Panc1 (cell line): ENCODE measurements at regions not wholly inside any gene's neighbourhood (a gene's known extent, or its start where the extent isn't known, plus 50 kb on each side); places are given as distances from the start of the nearest gene placed in this dataset.

Source experiments
- ATAC-seq: fragments of 200-7000 bp; cut with Tn5 transposase; 2 replicates; pipeline ENCODE4 v1.9.1; 2020; ENCODE audit warnings: mild to moderate bottlenecking, moderate library complexity
- BruUV-seq: library from RNA; stranded (reverse); fragments of 400-500 nt; replicated peaks from 2 replicates; lab custom pipeline; 2021; lab: Mats Ljungman, UMichigan
- CTCF ChIA-PET: fragments of 300-600 bp; sonication (Branson Sonifier 250); formaldehyde crosslinking; loops from one replicate; lab custom pipeline; 2022; ENCODE audit warnings: antibody characterized with exemption; lab: Charles Lee
- POLR2A ChIA-PET: fragments of 300-600 bp; sonication (Branson Sonifier 250); formaldehyde crosslinking; loops from one replicate; lab custom pipeline; 2022; ENCODE audit warnings: antibody characterized with exemption; lab: Charles Lee
- DNase-seq: peaks from one replicate; pipeline ENCODE4 v3.0.0-alpha.2; 2010; ENCODE audit warnings: low read depth, low spot score
- H3K27ac ChIP-seq: 2 replicates; pipeline ENCODE4 v1.5.1; 2011; ENCODE audit warnings: mild to moderate bottlenecking, low read length, inconsistent platforms
- H3K27me3 ChIP-seq: fragments of 200-500 bp; sonication (Bioruptor generic); 2 replicates; pipeline ENCODE4 v1.6.0; 2014; ENCODE audit warnings: low read length, inconsistent platforms; ENCODE audit not compliant: control insufficient read depth, insufficient read depth
- H3K36me3 ChIP-seq: fragments of 200-500 bp; sonication (Bioruptor generic); 2 replicates; pipeline ENCODE4 v1.5.1; 2014; ENCODE audit warnings: inconsistent platforms, mild to moderate bottlenecking, low read length, moderate library complexity; ENCODE audit not compliant: control insufficient read depth, insufficient read depth
- H3K4me1 ChIP-seq: 2 replicates; pipeline ENCODE4 v1.5.1; 2011; ENCODE audit warnings: inconsistent platforms, mild to moderate bottlenecking, low read length, moderate library complexity; ENCODE audit not compliant: control insufficient read depth, insufficient read depth
- H3K4me3 ChIP-seq, 2 experiments: 2 replicates each; pipeline ENCODE4 v1.5.1; 2011 to 2012; ENCODE audit warnings: low read depth in 2 of 2, low read length in 2 of 2, mild to moderate bottlenecking in 2 of 2, inconsistent platforms in 1 of 2, moderate library complexity in 1 of 2
- H3K9me3 ChIP-seq: fragments of 200-500 bp; sonication (Bioruptor generic); 2 replicates; pipeline ENCODE4 v1.5.1; 2014; ENCODE audit warnings: low read depth, mild to moderate bottlenecking, inconsistent platforms, low read length, moderate library complexity; ENCODE audit not compliant: control insufficient read depth, insufficient read depth
- POLR2AphosphoS5 ChIP-seq: IDR thresholded peaks from 2 replicates; pipeline ENCODE4 v1.6.1; 2012; ENCODE audit warnings: mild to moderate bottlenecking, low read depth, low read length, moderate library complexity
- SIN3A ChIP-seq: IDR thresholded peaks from 2 replicates; pipeline ENCODE4 v1.6.1; 2012; ENCODE audit warnings: low read depth, mild to moderate bottlenecking, low read length, moderate library complexity, borderline replicate concordance; ENCODE audit not compliant: insufficient read depth
- TCF7L2 ChIP-seq: IDR thresholded peaks from 2 replicates; pipeline ENCODE4 v1.6.1; 2011; ENCODE audit warnings: mild to moderate bottlenecking, low read depth, low read length, inconsistent platforms
- in situ Hi-C: cut with HindIII; loops from 2 replicates; pipeline ENCODE4 v1.10.0; 2016; ENCODE audit warnings: low sequenced_read_pairs, low pct_unique_long_range_greater_than_20kb
- intact Hi-C: fragments of 100-400 bp; cut with micrococcal nuclease; formaldehyde crosslinking; loops from one replicate; pipeline ENCODE4 v1.10.0; 2022; ENCODE audit not compliant: unreplicated experiment
- TF ChIP-seq, protein P1 (sequence below): fragments of 450-650 bp; IDR thresholded peaks from 2 replicates; pipeline ENCODE4 v1.5.1; 2017; ENCODE audit warnings: mild to moderate bottlenecking
- TF ChIP-seq, protein P2 (sequence below), 2 experiments: IDR thresholded peaks; 2 replicates each; pipeline ENCODE4 v1.6.1; 2011 to 2012; ENCODE audit warnings: low read depth in 2 of 2, control low read depth in 1 of 2, low read length in 1 of 2, mild to moderate bottlenecking in 1 of 2, moderate library complexity in 1 of 2; ENCODE audit not compliant: insufficient read depth in 1 of 2

DNA sequence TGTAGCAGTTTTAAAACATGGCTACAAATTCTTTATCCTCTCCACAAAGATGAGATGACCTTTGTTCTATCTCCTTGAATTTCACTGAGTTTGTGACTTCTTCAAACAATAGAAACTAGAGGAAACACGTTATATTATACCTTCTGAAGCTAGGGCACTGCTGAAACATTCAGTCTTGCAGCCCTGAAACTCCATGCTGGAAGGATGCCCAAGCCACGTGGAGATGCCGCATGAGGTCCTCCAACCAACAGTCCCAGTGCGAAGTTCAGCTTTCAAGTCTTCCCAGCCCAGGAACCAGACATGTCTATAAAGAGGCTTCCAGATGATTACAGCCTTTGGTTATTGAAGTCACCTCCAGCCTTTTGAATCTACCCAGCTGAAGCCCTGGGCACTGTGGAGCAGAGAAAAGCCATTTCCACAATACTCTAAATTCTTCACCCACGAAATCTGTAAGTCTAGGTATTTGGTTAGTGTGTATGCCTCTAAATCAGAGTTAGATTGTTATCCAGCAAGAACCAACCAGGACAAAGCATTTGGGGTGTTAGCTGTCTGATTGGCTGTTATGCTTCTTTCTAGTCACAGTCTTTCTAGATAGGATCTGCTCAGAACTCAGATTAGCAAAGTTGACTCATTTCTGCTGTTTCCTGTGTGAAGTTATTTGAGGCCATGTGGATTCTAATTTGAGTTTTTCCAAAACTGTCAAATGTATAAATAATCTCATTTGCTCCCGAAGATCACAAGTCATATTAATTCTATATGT, 186.5 kb upstream of the TMEM72 start:
- no peak for DNase-seq
- H3K27me3 ChIP-seq: 0 out of 2 replicates have a peak, but pooled peaks cover 3% of the 10 kb centered on the region
- BruUV-seq: no TSS peak
- POLR2A ChIA-PET: no interaction called here
- H3K9me3 ChIP-seq: no peaks in the 10 kb centered on the region
- no peak overlapping the region for H3K27ac ChIP-seq
- no peaks in the 10 kb centered on the region for H3K4me1 ChIP-seq
- no peaks in the 10 kb centered on the region for H3K36me3 ChIP-seq
- CTCF ChIA-PET: no interaction called here
- TF ChIP-seq, protein P1, sequence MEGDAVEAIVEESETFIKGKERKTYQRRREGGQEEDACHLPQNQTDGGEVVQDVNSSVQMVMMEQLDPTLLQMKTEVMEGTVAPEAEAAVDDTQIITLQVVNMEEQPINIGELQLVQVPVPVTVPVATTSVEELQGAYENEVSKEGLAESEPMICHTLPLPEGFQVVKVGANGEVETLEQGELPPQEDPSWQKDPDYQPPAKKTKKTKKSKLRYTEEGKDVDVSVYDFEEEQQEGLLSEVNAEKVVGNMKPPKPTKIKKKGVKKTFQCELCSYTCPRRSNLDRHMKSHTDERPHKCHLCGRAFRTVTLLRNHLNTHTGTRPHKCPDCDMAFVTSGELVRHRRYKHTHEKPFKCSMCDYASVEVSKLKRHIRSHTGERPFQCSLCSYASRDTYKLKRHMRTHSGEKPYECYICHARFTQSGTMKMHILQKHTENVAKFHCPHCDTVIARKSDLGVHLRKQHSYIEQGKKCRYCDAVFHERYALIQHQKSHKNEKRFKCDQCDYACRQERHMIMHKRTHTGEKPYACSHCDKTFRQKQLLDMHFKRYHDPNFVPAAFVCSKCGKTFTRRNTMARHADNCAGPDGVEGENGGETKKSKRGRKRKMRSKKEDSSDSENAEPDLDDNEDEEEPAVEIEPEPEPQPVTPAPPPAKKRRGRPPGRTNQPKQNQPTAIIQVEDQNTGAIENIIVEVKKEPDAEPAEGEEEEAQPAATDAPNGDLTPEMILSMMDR: no peak
- TF ChIP-seq, protein P2, sequence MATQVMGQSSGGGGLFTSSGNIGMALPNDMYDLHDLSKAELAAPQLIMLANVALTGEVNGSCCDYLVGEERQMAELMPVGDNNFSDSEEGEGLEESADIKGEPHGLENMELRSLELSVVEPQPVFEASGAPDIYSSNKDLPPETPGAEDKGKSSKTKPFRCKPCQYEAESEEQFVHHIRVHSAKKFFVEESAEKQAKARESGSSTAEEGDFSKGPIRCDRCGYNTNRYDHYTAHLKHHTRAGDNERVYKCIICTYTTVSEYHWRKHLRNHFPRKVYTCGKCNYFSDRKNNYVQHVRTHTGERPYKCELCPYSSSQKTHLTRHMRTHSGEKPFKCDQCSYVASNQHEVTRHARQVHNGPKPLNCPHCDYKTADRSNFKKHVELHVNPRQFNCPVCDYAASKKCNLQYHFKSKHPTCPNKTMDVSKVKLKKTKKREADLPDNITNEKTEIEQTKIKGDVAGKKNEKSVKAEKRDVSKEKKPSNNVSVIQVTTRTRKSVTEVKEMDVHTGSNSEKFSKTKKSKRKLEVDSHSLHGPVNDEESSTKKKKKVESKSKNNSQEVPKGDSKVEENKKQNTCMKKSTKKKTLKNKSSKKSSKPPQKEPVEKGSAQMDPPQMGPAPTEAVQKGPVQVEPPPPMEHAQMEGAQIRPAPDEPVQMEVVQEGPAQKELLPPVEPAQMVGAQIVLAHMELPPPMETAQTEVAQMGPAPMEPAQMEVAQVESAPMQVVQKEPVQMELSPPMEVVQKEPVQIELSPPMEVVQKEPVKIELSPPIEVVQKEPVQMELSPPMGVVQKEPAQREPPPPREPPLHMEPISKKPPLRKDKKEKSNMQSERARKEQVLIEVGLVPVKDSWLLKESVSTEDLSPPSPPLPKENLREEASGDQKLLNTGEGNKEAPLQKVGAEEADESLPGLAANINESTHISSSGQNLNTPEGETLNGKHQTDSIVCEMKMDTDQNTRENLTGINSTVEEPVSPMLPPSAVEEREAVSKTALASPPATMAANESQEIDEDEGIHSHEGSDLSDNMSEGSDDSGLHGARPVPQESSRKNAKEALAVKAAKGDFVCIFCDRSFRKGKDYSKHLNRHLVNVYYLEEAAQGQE (IDR thresholded peaks at IDR 0.05; ENCODE audit: insufficient read depth in 1 of 2, low read depth in 2 of 2, low read length in 1 of 2): no peak
- no peak for TF ChIP-seq POLR2AphosphoS5
- no peak for TF ChIP-seq SIN3A
- no peak for TF ChIP-seq TCF7L2
- in situ Hi-C loops (no loop called here), intact Hi-C loops (no loop called here)
- H3K4me3 ChIP-seq: no peak overlapping the region
- ATAC-seq: no peak

DNA sequence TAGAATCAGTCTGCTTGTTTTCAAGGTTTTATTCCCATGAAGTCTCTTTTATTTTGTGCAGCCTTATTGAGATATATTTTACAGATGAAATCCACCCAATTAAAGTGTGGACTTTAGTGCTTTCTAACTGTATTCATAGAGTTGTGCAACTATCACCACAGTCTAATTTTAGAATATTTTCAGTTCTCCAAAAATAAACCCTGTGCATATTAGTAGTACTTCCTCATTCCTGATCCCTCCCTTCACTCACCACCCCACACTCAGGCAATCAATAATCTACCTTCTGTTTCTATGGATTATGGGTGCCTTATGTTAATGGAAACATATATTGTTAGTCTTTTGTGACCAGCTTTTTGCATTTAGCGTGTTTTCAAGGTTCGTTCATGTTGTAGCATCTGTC, 185.7 kb upstream of the TMEM72 start:
- Histone ChIP-seq H3K9me3 (0 out of 2 replicates have a peak, but pooled peaks cover under 1% of the 10 kb centered on the region), H3K4me3 (no peak overlapping the region), H3K27ac (no peak overlapping the region), H3K27me3 (0 out of 2 replicates have a peak, but pooled peaks cover 3% of the 10 kb centered on the region), H3K36me3 (no peaks in the 10 kb centered on the region), H3K4me1 (no peaks in the 10 kb centered on the region)
- TF ChIP-seq, protein P1: no peak
- TF ChIP-seq POLR2AphosphoS5 (no peak), SIN3A (no peak), TCF7L2 (no peak)
- TF ChIP-seq, protein P2 (IDR thresholded peaks at IDR 0.05; ENCODE audit: insufficient read depth in 1 of 2, low read depth in 2 of 2, low read length in 1 of 2): no peak
- in situ Hi-C loops: no loop called here
- no TSS peak for BruUV-seq
- ChIA-PET CTCF (no interaction called here), POLR2A (no interaction called here)
- intact Hi-C loops: no loop called here
- DNase-seq: no peak
- no peak for ATAC-seq
